ENCODE measurements at regions not wholly inside any gene's neighbourhood (a gene's known extent, or its start where the extent isn't known, plus 50 kb on each side); places are given as distances from the start of the nearest gene placed in this dataset.
A peak's percentile ranks its signal among the peaks of the same experiment; 100 is the strongest.

GRCh38 chr18:11310476-11311086 is 161.2 kb upstream of the PIEZO2 start:
- Histone ChIP-seq H3K9me3 (ENCODE audit: control extremely low read depth in 1 of 5, control insufficient read depth in 4 of 5, insufficient read depth in 2 of 5, low read depth in 1 of 5, low read length in 4 of 5) (no peaks in the 10 kb centered on the region), H3K36me3 (ENCODE audit: control insufficient read depth in 4 of 4, insufficient read depth in 4 of 4, low read length in 3 of 4) (no peaks in the 10 kb centered on the region), H3K27me3 (replicated peaks in 2 of 5; ENCODE audit: control insufficient read depth in 4 of 5, insufficient read depth in 5 of 5, low read length in 4 of 5) (no peaks in the 10 kb centered on the region), H3K27ac (ENCODE audit: insufficient read depth in 1 of 2, low read depth in 1 of 2, low read length in 2 of 2, poor library complexity in 1 of 2, severe bottlenecking in 2 of 2) (no peak overlapping the region), H3K4me3 (ENCODE audit: control insufficient read depth in 1 of 7, extremely low read depth in 1 of 7, insufficient read depth in 4 of 7, low read depth in 2 of 7, low read length in 6 of 7) (no peak overlapping the region), H3K4me1 (ENCODE audit: control extremely low read depth in 1 of 4, control insufficient read depth in 4 of 4, insufficient read depth in 4 of 4, low read length in 3 of 4) (peaks cover 0 to 4% (median 0%) of the 10 kb centered on the region in 4 experiments)
- ChIA-PET CTCF (interaction anchor here (0.7 to 3.0 kb wide), 18 partner anchors 9 to 456 kb away, joined by 3 to 17 read pairs (median 4); no protein-coding TSS in a partner anchor), POLR2A (no interaction called here)
- 100% methylated on average over 1 of the region's 1 CpG for WGBS (ENCODE audit: insufficient coverage)
- peak; percentile 42 to 65 (median 55) for DNase-seq

GRCh38 chr18:11309172-11309571 is 159.8 kb upstream of the PIEZO2 start:
- H3K36me3 ChIP-seq (ENCODE audit: control insufficient read depth in 4 of 4, insufficient read depth in 4 of 4, low read length in 3 of 4): no peaks in the 10 kb centered on the region
- H3K27me3 ChIP-seq (replicated peaks in 2 of 5; ENCODE audit: control insufficient read depth in 4 of 5, insufficient read depth in 5 of 5, low read length in 4 of 5): no peaks in the 10 kb centered on the region
- peaks cover 0 to 4% (median 0%) of the 10 kb centered on the region in 4 experiments for H3K4me1 ChIP-seq (ENCODE audit: control extremely low read depth in 1 of 4, control insufficient read depth in 4 of 4, insufficient read depth in 4 of 4, low read length in 3 of 4)
- no peaks in the 10 kb centered on the region for H3K9me3 ChIP-seq (ENCODE audit: control extremely low read depth in 1 of 5, control insufficient read depth in 4 of 5, insufficient read depth in 2 of 5, low read depth in 1 of 5, low read length in 4 of 5)
- no peak overlapping the region for H3K4me3 ChIP-seq (ENCODE audit: control insufficient read depth in 1 of 7, extremely low read depth in 1 of 7, insufficient read depth in 4 of 7, low read depth in 2 of 7, low read length in 6 of 7)
- ChIA-PET CTCF (interaction anchor here (0.6 kb wide), 1 partner anchor 52 kb away, joined by 3 read pairs; no protein-coding TSS in a partner anchor), POLR2A (no interaction called here)
- H3K27ac ChIP-seq (ENCODE audit: insufficient read depth in 1 of 2, low read depth in 1 of 2, low read length in 2 of 2, poor library complexity in 1 of 2, severe bottlenecking in 2 of 2): no peak overlapping the region
- DNase-seq: peak in 2 of 3 donors; percentile 7 to 18
- WGBS (ENCODE audit: insufficient coverage): 100% methylated on average over 1 of the region's 3 CpGs

- no peak overlapping the region for H3K4me3 ChIP-seq (ENCODE audit: control insufficient read depth in 1 of 7, extremely low read depth in 1 of 7, insufficient read depth in 4 of 7, low read depth in 2 of 7, low read length in 6 of 7)
- 70% methylated on average over 4 of the region's 5 CpGs for WGBS (ENCODE audit: insufficient coverage)
- ChIA-PET POLR2A (no interaction called here), CTCF (interaction anchor here (0.6 to 1.0 kb wide), 2 partner anchors 53 to 69 kb away, joined by 3 to 4 read pairs; no protein-coding TSS in a partner anchor)
- H3K4me1 ChIP-seq (ENCODE audit: control extremely low read depth in 1 of 4, control insufficient read depth in 4 of 4, insufficient read depth in 4 of 4, low read length in 3 of 4): peaks cover 0 to 4% (median 0%) of the 10 kb centered on the region in 4 experiments
- H3K36me3 ChIP-seq (ENCODE audit: control insufficient read depth in 4 of 4, insufficient read depth in 4 of 4, low read length in 3 of 4): no peaks in the 10 kb centered on the region
- H3K9me3 ChIP-seq (ENCODE audit: control extremely low read depth in 1 of 5, control insufficient read depth in 4 of 5, insufficient read depth in 2 of 5, low read depth in 1 of 5, low read length in 4 of 5): no peaks in the 10 kb centered on the region
- no peak overlapping the region for H3K27ac ChIP-seq (ENCODE audit: insufficient read depth in 1 of 2, low read depth in 1 of 2, low read length in 2 of 2, poor library complexity in 1 of 2, severe bottlenecking in 2 of 2)
- no peaks in the 10 kb centered on the region for H3K27me3 ChIP-seq (replicated peaks in 2 of 5; ENCODE audit: control insufficient read depth in 4 of 5, insufficient read depth in 5 of 5, low read length in 4 of 5)
- peak in 2 of 3 donors; percentile 39 to 52 for DNase-seq
Measured at GRCh38 chr18:11308499-11308898, 159.1 kb upstream of the PIEZO2 start.

DNA sequence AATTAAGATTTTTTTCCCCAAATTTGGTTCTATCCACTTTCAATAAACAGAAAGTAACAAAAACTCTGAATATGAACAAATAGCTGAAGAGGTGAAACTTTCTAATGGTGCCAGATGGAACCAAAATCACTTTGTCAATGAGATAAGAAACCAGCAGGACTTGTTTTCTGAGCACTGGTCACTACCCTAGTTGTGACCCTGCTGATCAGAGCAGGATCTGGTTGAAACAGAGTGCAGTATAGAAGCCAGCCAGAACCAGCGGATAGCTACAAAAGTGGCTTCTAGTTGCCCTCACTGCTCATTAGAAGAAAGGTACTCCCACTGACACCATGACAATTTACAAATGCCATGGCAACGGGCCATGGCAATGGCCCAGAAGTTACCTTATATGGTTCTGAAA is 158.3 kb upstream of the PIEZO2 start:
- no peak overlapping the region for H3K27ac ChIP-seq (ENCODE audit: insufficient read depth in 1 of 2, low read depth in 1 of 2, low read length in 2 of 2, poor library complexity in 1 of 2, severe bottlenecking in 2 of 2)
- CTCF ChIA-PET: interaction anchor here (1.0 to 1.4 kb wide), 2 partner anchors 17 to 70 kb away, joined by 3 to 4 read pairs; no protein-coding TSS in a partner anchor
- peaks cover 0 to 4% (median 0%) of the 10 kb centered on the region in 4 experiments for H3K4me1 ChIP-seq (ENCODE audit: control extremely low read depth in 1 of 4, control insufficient read depth in 4 of 4, insufficient read depth in 4 of 4, low read length in 3 of 4)
- POLR2A ChIA-PET: no interaction called here
- no peaks in the 10 kb centered on the region for H3K27me3 ChIP-seq (replicated peaks in 2 of 5; ENCODE audit: control insufficient read depth in 4 of 5, insufficient read depth in 5 of 5, low read length in 4 of 5)
- no peak for DNase-seq
- H3K36me3 ChIP-seq (ENCODE audit: control insufficient read depth in 4 of 4, insufficient read depth in 4 of 4, low read length in 3 of 4): no peaks in the 10 kb centered on the region
- WGBS (ENCODE audit: insufficient coverage): 100% methylated on average over 1 of the region's 2 CpGs
- H3K9me3 ChIP-seq (ENCODE audit: control extremely low read depth in 1 of 5, control insufficient read depth in 4 of 5, insufficient read depth in 2 of 5, low read depth in 1 of 5, low read length in 4 of 5): peaks cover 0 to 5% (median 0%) of the 10 kb centered on the region in 5 experiments
- no peak overlapping the region for H3K4me3 ChIP-seq (ENCODE audit: control insufficient read depth in 1 of 7, extremely low read depth in 1 of 7, insufficient read depth in 4 of 7, low read depth in 2 of 7, low read length in 6 of 7)

DNA sequence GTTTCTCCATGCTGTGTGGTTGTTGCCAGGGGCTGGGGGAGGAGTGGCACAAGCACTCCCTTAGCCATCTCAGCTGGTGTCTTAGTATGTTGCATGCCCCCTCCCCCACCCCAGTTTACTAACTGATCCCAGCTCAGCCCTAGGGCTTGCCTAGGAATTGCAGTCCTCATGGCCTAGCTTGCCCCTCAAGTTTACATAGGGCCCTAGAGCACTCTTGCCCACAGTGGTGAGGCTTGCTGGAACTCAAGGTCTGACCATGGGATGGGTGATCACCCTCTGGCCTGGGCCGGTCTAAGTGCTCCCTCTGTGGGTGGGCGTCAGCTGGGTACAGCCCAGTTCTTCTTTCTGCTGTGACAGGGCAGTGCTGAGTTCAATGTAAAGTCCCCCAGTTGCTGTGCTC is 156.1 kb upstream of the PIEZO2 start:
- WGBS (ENCODE audit: insufficient coverage): 100% methylated on average over 2 of the region's 2 CpGs
- H3K4me3 ChIP-seq (ENCODE audit: control insufficient read depth in 1 of 7, extremely low read depth in 1 of 7, insufficient read depth in 4 of 7, low read depth in 2 of 7, low read length in 6 of 7): no peak overlapping the region

GRCh38 chr18:11304928-11305327 is 155.6 kb upstream of the PIEZO2 start:
- WGBS (ENCODE audit: insufficient coverage): 96% methylated on average over 2 of the region's 4 CpGs
- no peak overlapping the region for H3K4me3 ChIP-seq (ENCODE audit: control insufficient read depth in 1 of 7, extremely low read depth in 1 of 7, insufficient read depth in 4 of 7, low read depth in 2 of 7, low read length in 6 of 7)
- DNase-seq: no peak
- POLR2A ChIA-PET: no interaction called here
- no peak overlapping the region for H3K27ac ChIP-seq (ENCODE audit: insufficient read depth in 1 of 2, low read depth in 1 of 2, low read length in 2 of 2, poor library complexity in 1 of 2, severe bottlenecking in 2 of 2)
- no peaks in the 10 kb centered on the region for H3K27me3 ChIP-seq (replicated peaks in 2 of 5; ENCODE audit: control insufficient read depth in 4 of 5, insufficient read depth in 5 of 5, low read length in 4 of 5)
- peaks cover 0 to 4% (median 0%) of the 10 kb centered on the region in 4 experiments for H3K4me1 ChIP-seq (ENCODE audit: control extremely low read depth in 1 of 4, control insufficient read depth in 4 of 4, insufficient read depth in 4 of 4, low read length in 3 of 4)
- H3K9me3 ChIP-seq (ENCODE audit: control extremely low read depth in 1 of 5, control insufficient read depth in 4 of 5, insufficient read depth in 2 of 5, low read depth in 1 of 5, low read length in 4 of 5): peaks cover 0 to 7% (median 2%) of the 10 kb centered on the region in 5 experiments
- no peaks in the 10 kb centered on the region for H3K36me3 ChIP-seq (ENCODE audit: control insufficient read depth in 4 of 4, insufficient read depth in 4 of 4, low read length in 3 of 4)
- CTCF ChIA-PET: no interaction called here

More for the DNA sequence above, 156.1 kb upstream of the PIEZO2 start:
- peaks cover 0 to 4% (median 0%) of the 10 kb centered on the region in 4 experiments for H3K4me1 ChIP-seq (ENCODE audit: control extremely low read depth in 1 of 4, control insufficient read depth in 4 of 4, insufficient read depth in 4 of 4, low read length in 3 of 4)
- ChIA-PET POLR2A (no interaction called here), CTCF (no interaction called here)
- no peak overlapping the region for H3K27ac ChIP-seq (ENCODE audit: insufficient read depth in 1 of 2, low read depth in 1 of 2, low read length in 2 of 2, poor library complexity in 1 of 2, severe bottlenecking in 2 of 2)
- no peak for DNase-seq
- no peaks in the 10 kb centered on the region for H3K36me3 ChIP-seq (ENCODE audit: control insufficient read depth in 4 of 4, insufficient read depth in 4 of 4, low read length in 3 of 4)
- no peaks in the 10 kb centered on the region for H3K27me3 ChIP-seq (replicated peaks in 2 of 5; ENCODE audit: control insufficient read depth in 4 of 5, insufficient read depth in 5 of 5, low read length in 4 of 5)
- peaks cover 0 to 7% (median 2%) of the 10 kb centered on the region in 5 experiments for H3K9me3 ChIP-seq (ENCODE audit: control extremely low read depth in 1 of 5, control insufficient read depth in 4 of 5, insufficient read depth in 2 of 5, low read depth in 1 of 5, low read length in 4 of 5)

DNA sequence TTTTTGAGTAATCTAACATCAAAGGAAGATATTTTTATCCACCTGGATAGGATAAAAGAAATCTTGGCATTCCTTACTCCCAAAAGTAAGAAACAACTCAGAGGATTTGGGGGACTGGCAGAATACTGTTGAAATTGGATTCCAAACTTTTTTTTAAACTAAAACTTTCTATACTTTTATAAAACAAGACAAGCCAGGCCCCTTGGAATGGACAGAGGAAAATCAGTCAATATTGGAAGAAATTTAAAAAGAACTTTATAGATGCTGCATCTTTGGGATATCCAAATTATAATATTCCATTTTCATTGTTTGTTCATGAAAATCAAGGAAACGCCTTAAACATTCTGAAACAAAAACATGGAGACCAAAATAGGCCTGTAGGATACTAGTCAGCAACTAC is 147.6 kb upstream of the PIEZO2 start:
- Histone ChIP-seq H3K27ac (ENCODE audit: insufficient read depth in 1 of 2, low read depth in 1 of 2, low read length in 2 of 2, poor library complexity in 1 of 2, severe bottlenecking in 2 of 2) (no peak overlapping the region), H3K4me1 (ENCODE audit: control extremely low read depth in 1 of 4, control insufficient read depth in 4 of 4, insufficient read depth in 4 of 4, low read length in 3 of 4) (no peaks in the 10 kb centered on the region), H3K9me3 (ENCODE audit: control extremely low read depth in 1 of 5, control insufficient read depth in 4 of 5, insufficient read depth in 2 of 5, low read depth in 1 of 5, low read length in 4 of 5) (peaks cover 0 to 5% (median 0%) of the 10 kb centered on the region in 5 experiments), H3K27me3 (replicated peaks in 2 of 5; ENCODE audit: control insufficient read depth in 4 of 5, insufficient read depth in 5 of 5, low read length in 4 of 5) (no peaks in the 10 kb centered on the region), H3K4me3 (ENCODE audit: control insufficient read depth in 1 of 7, extremely low read depth in 1 of 7, insufficient read depth in 4 of 7, low read depth in 2 of 7, low read length in 6 of 7) (no peak overlapping the region), H3K36me3 (ENCODE audit: control insufficient read depth in 4 of 4, insufficient read depth in 4 of 4, low read length in 3 of 4) (no peaks in the 10 kb centered on the region)
- DNase-seq: no peak
- CTCF ChIA-PET: interaction anchor here (1.3 kb wide), 1 partner anchor 13 kb away, joined by 6 read pairs; no protein-coding TSS in a partner anchor
- 80% methylated on average over 1 of the region's 1 CpG for WGBS (ENCODE audit: insufficient coverage)
- POLR2A ChIA-PET: no interaction called here
